ENCODE measurements at regions not wholly inside any gene's neighbourhood (a gene's known extent, or its start where the extent isn't known, plus 50 kb on each side); places are given as distances from the start of the nearest gene placed in this dataset.

DNA sequence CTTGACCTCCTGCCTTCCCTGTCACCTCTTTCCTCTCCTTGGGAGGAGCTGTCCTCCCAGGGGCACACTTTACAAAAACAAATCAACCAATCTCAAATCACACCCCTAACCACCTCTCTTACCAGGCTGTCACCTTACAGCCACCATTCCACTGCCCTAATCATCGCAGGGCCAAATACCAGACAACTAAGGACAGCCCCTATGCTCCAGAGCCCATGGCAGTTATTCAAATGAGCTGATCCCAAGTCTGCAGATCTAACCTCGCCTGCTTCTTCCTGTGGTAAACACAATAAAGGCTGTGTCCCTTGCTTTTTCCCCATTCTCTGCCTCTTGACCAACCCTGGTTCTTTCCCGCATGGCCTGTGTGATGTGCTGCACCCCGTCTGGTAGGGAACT is 154.2 kb upstream of the CNTNAP5 start:
- no peak overlapping the region for H3K4me3 ChIP-seq (ENCODE audit: low read depth in 1 of 2, low read length in 1 of 2)
- H3K27ac ChIP-seq: no peak overlapping the region
- no peaks in the 10 kb centered on the region for H3K36me3 ChIP-seq
- no peaks in the 10 kb centered on the region for H3K27me3 ChIP-seq
- H3K9me3 ChIP-seq: no peaks in the 10 kb centered on the region
- TF ChIP-seq, protein P1, sequence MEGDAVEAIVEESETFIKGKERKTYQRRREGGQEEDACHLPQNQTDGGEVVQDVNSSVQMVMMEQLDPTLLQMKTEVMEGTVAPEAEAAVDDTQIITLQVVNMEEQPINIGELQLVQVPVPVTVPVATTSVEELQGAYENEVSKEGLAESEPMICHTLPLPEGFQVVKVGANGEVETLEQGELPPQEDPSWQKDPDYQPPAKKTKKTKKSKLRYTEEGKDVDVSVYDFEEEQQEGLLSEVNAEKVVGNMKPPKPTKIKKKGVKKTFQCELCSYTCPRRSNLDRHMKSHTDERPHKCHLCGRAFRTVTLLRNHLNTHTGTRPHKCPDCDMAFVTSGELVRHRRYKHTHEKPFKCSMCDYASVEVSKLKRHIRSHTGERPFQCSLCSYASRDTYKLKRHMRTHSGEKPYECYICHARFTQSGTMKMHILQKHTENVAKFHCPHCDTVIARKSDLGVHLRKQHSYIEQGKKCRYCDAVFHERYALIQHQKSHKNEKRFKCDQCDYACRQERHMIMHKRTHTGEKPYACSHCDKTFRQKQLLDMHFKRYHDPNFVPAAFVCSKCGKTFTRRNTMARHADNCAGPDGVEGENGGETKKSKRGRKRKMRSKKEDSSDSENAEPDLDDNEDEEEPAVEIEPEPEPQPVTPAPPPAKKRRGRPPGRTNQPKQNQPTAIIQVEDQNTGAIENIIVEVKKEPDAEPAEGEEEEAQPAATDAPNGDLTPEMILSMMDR (IDR thresholded peaks at IDR 0.05): no peak
- H3K4me1 ChIP-seq (ENCODE audit: control insufficient read depth in 1 of 2, insufficient read depth in 1 of 2, low read depth in 1 of 2, low read length in 1 of 2): no peaks in the 10 kb centered on the region

DNA sequence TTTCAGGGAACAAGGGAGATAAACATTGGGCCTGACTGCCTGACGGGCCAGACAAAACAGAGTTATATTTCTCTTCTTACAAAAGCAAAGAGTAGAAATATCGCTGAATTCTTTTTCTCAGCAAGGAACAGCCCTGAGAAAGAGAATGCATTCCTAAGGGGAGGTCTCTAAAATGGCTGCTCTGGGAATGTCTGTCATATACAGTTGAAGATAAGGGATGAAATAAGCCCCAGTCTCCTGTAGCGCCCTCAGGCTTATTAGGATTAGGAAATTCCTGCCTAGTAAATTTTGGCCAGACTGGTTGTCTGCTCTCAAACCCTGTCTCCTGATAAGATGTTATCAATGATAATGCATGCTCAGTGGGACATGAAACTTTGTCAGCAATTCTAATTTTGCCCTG is 134.9 kb upstream of the CNTNAP5 start:
- Histone ChIP-seq H3K9me3 (peaks cover 4% of the 10 kb centered on the region), H3K36me3 (no peaks in the 10 kb centered on the region)

DNA sequence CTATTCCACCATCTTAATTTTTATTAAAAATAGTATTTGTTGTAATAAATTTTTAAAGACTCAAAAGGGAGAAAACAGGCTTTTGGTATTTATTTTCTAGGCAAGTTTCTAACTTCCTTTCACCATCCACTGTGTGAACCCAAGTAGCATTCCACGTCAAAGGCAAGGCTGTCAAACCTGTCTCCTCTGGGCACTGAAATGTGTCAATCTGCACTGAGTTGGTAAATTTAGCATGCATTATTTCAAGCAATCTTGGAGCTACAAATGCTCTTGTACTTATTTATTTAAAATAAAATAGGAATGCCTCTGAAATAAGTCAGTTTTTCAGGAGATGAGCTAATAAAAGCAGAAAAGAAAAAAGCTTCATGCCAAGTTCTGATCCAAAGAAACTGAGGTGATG is 130.9 kb upstream of the CNTNAP5 start:
- Histone ChIP-seq H3K4me3 (ENCODE audit: low read depth in 1 of 2, low read length in 1 of 2) (no peak overlapping the region), H3K4me1 (ENCODE audit: control insufficient read depth in 1 of 2, insufficient read depth in 1 of 2, low read depth in 1 of 2, low read length in 1 of 2) (no peaks in the 10 kb centered on the region), H3K9me3 (peaks cover 4% of the 10 kb centered on the region), H3K27me3 (no peaks in the 10 kb centered on the region), H3K36me3 (no peaks in the 10 kb centered on the region), H3K27ac (no peak overlapping the region)
- TF ChIP-seq, protein P1 (IDR thresholded peaks at IDR 0.05): no peak

More for the DNA sequence above, 134.9 kb upstream of the CNTNAP5 start:
- Histone ChIP-seq H3K27ac (no peak overlapping the region), H3K4me1 (ENCODE audit: control insufficient read depth in 1 of 2, insufficient read depth in 1 of 2, low read depth in 1 of 2, low read length in 1 of 2) (no peaks in the 10 kb centered on the region), H3K27me3 (no peaks in the 10 kb centered on the region), H3K4me3 (ENCODE audit: low read depth in 1 of 2, low read length in 1 of 2) (no peak overlapping the region)
- TF ChIP-seq, protein P1 (IDR thresholded peaks at IDR 0.05): no peak

DNA sequence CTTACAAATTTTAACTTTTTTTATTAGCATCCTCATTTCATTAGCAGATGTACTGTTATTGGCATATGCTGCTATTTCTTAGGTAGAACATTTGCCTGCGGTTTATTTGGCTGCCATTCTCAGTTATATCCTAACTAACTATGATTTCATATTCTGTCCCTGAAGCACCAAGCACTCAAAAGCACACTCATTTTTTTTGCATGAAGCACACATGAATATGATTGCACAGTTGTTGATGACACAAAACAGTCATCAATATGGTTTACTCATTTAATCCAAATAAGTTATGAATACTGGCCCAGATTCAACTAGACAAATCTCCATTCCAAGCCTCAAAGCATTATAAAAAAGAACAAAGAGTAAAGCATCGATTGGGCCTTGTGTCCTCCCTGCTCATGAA is 129.4 kb upstream of the CNTNAP5 start:
- Histone ChIP-seq H3K36me3 (no peaks in the 10 kb centered on the region), H3K27ac (no peak overlapping the region), H3K9me3 (no peaks in the 10 kb centered on the region), H3K4me3 (ENCODE audit: low read depth in 1 of 2, low read length in 1 of 2) (no peak overlapping the region), H3K4me1 (ENCODE audit: control insufficient read depth in 1 of 2, insufficient read depth in 1 of 2, low read depth in 1 of 2, low read length in 1 of 2) (no peaks in the 10 kb centered on the region), H3K27me3 (no peaks in the 10 kb centered on the region)
- TF ChIP-seq, protein P1 (IDR thresholded peaks at IDR 0.05): no peak

DNA sequence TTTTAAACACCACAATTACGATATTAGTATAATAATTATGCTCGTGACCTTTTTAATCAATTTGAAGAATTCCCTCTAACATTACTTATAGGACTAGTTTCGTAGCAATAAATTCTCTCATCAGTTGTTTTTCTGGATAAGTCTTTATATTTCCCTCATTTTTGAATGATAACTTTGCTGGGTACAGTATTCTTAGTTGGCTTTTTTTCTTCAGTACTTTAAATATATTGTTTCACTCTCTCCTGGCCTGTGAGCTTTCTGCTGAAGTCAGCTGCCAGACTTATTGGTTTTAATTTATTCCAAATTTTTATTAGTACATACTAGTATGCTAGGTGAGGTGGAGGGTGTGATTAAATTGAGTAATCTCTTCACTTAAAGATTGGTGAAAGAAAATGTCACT is 123.8 kb upstream of the CNTNAP5 start:
- TF ChIP-seq, protein P1 (IDR thresholded peaks at IDR 0.05): no peak
- Histone ChIP-seq H3K4me1 (ENCODE audit: control insufficient read depth in 1 of 2, insufficient read depth in 1 of 2, low read depth in 1 of 2, low read length in 1 of 2) (no peaks in the 10 kb centered on the region), H3K36me3 (no peaks in the 10 kb centered on the region), H3K4me3 (ENCODE audit: low read depth in 1 of 2, low read length in 1 of 2) (no peak overlapping the region), H3K27me3 (no peaks in the 10 kb centered on the region), H3K27ac (no peak overlapping the region), H3K9me3 (peaks cover 3% of the 10 kb centered on the region)

DNA sequence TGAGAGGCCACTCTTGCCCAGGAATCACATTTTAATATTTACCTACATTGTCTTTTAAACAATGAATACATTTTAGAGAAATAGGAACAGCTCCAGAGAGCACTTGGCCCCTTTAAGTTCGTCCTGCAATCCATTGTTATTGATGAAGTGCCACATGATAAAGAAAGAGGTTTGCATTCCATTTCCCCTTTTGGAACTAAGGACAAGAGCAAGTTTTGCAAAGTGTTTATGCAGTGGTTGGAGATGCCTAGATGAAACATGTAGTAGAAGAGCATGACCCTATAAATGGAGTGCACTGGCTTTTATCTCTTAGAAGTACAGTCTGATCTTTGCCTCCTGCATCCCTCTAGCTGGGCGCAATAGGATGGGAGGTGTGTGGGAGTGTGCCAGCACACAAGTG is 118.7 kb upstream of the CNTNAP5 start:
- Histone ChIP-seq H3K27ac (no peak overlapping the region), H3K4me1 (ENCODE audit: control insufficient read depth in 1 of 2, insufficient read depth in 1 of 2, low read depth in 1 of 2, low read length in 1 of 2) (no peaks in the 10 kb centered on the region), H3K36me3 (no peaks in the 10 kb centered on the region), H3K9me3 (peaks cover 3% of the 10 kb centered on the region), H3K27me3 (peaks cover 8% of the 10 kb centered on the region), H3K4me3 (ENCODE audit: low read depth in 1 of 2, low read length in 1 of 2) (no peak overlapping the region)
- TF ChIP-seq, protein P1 (IDR thresholded peaks at IDR 0.05): no peak
